ENCODE measurements at regions not wholly inside any gene's neighbourhood (a gene's known extent, or its start where the extent isn't known, plus 50 kb on each side); places are given as distances from the start of the nearest gene placed in this dataset.
"Not testable (repeated sequence)": the region's sequence is repeated elsewhere in the genome, so short reads cannot be mapped to it uniquely, and the experiment has no call there.

DNA sequence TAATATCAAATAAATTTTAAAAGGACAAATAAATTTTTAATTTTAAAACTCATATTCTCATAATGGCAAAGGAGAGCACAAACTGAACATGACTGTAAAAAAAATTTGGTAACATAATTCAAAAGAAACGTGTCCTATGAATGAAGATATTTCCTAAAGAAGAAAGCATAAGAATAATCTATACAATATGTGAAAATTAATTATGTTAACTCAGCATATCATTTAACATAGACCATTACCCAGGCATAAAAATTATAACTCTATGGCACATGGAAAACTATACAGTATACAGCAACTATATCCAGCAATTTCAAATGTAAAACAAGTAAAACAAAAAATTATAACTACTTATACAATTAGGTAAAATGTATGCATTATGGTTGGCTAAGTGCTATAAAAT, 288.1 kb downstream of the SUCLG1 start:
- H3K36me3 ChIP-seq (ENCODE audit: low read length) = no peaks in the 10 kb centered on the region
- no peak overlapping the region for H3K4me2 ChIP-seq (ENCODE audit: low read depth, low read length, poor library complexity, severe bottlenecking)
- H3K27ac ChIP-seq (ENCODE audit: low read depth, low read length) = no peak overlapping the region
- no peak overlapping the region for H3K4me3 ChIP-seq (ENCODE audit: insufficient read depth, low read length, poor library complexity, severe bottlenecking)
- H3K9ac ChIP-seq (ENCODE audit: low read length) = no peak overlapping the region
- H3K9me3 ChIP-seq (ENCODE audit: insufficient read depth, low read length) = no peaks in the 10 kb centered on the region
- H3K27me3 ChIP-seq (ENCODE audit: low read length) = no peaks in the 10 kb centered on the region
- H2AFZ ChIP-seq (ENCODE audit: low read depth, low read length, severe bottlenecking) = no peak overlapping the region
- no peaks in the 10 kb centered on the region for H3F3A ChIP-seq (ENCODE audit: insufficient read depth)
- no peak for TF ChIP-seq CTCF (IDR thresholded peaks at IDR 0.05; ENCODE audit: insufficient read depth, low read length, poor library complexity, severe bottlenecking)
- no peak for TF ChIP-seq EZH2phosphoT487 (conservative IDR thresholded peaks at IDR 0.05; ENCODE audit: low read length)
- no peaks in the 10 kb centered on the region for H3K9me2 ChIP-seq (replicated peaks; ENCODE audit: insufficient read depth, low read length)
- no peaks in the 10 kb centered on the region for H4K20me1 ChIP-seq (ENCODE audit: low read depth, low read length)
- no peaks in the 10 kb centered on the region for H3K79me2 ChIP-seq (ENCODE audit: insufficient read depth, low read length)

DNA sequence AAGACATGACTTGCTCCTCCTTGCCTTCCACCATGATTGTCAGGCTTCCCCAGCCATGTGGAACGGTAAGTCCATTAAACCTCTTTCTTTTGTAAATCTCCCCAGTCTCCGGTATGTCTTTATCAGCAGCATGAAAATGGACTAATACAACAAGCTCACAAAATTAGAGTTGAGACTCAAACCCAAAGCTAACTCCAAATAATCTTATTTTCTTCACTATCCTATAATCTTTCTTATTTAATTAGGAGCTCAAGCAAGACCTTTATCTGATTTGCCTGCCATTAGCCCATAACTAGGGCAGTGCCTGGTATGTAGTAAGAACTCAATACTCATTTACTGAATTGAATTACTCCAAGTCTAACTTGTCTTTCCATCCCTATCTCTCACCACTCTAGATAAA, 289.2 kb downstream of the SUCLG1 start:
- no peak for TF ChIP-seq CTCF (IDR thresholded peaks at IDR 0.05; ENCODE audit: insufficient read depth, low read length, poor library complexity, severe bottlenecking)
- TF ChIP-seq EZH2phosphoT487 (conservative IDR thresholded peaks at IDR 0.05; ENCODE audit: low read length) = no peak
- Histone ChIP-seq H3K4me2 (ENCODE audit: low read depth, low read length, poor library complexity, severe bottlenecking) (no peak overlapping the region), H3K9me3 (ENCODE audit: insufficient read depth, low read length) (no peaks in the 10 kb centered on the region), H2AFZ (ENCODE audit: low read depth, low read length, severe bottlenecking) (no peak overlapping the region), H3K4me3 (ENCODE audit: insufficient read depth, low read length, poor library complexity, severe bottlenecking) (no peak overlapping the region), H3F3A (ENCODE audit: insufficient read depth) (no peaks in the 10 kb centered on the region), H3K79me2 (ENCODE audit: insufficient read depth, low read length) (no peaks in the 10 kb centered on the region), H3K27ac (ENCODE audit: low read depth, low read length) (no peak overlapping the region), H3K9me2 (replicated peaks; ENCODE audit: insufficient read depth, low read length) (no peaks in the 10 kb centered on the region), H3K9ac (ENCODE audit: low read length) (no peak overlapping the region), H4K20me1 (ENCODE audit: low read depth, low read length) (no peaks in the 10 kb centered on the region), H3K36me3 (ENCODE audit: low read length) (no peaks in the 10 kb centered on the region), H3K27me3 (ENCODE audit: low read length) (no peaks in the 10 kb centered on the region)

DNA sequence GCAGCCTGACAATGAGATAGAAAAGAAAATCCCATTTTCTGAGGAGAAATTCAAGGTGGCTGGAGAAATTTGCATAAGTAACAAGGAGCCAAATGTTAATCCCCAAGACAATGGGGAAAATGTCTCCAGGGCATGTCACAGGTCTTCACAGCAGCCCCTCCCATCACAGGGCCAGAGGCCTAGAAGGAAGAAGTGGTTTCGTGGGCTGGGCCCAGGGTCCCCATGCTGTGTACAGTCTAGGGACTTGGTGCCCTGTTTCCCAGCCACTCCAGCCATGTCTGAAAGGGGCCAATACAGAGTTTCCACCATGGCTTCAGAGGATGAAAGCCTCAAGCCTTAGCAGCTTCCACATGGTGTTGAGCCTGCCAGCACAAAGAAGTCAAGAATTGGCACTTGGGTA, 290.5 kb downstream of the SUCLG1 start:
- H3K9me3 ChIP-seq (ENCODE audit: insufficient read depth, low read length); H3K79me2 ChIP-seq (ENCODE audit: insufficient read depth, low read length); H3K27me3 ChIP-seq (ENCODE audit: low read length); H3K27ac ChIP-seq (ENCODE audit: low read depth, low read length); H3K4me2 ChIP-seq (ENCODE audit: low read depth, low read length, poor library complexity, severe bottlenecking); H3F3A ChIP-seq (ENCODE audit: insufficient read depth); H3K36me3 ChIP-seq (ENCODE audit: low read length); H3K4me3 ChIP-seq (ENCODE audit: insufficient read depth, low read length, poor library complexity, severe bottlenecking); H4K20me1 ChIP-seq (ENCODE audit: low read depth, low read length); H2AFZ ChIP-seq (ENCODE audit: low read depth, low read length, severe bottlenecking); H3K9ac ChIP-seq (ENCODE audit: low read length); H3K9me2 ChIP-seq (replicated peaks; ENCODE audit: insufficient read depth, low read length): not testable (repeated sequence)

DNA sequence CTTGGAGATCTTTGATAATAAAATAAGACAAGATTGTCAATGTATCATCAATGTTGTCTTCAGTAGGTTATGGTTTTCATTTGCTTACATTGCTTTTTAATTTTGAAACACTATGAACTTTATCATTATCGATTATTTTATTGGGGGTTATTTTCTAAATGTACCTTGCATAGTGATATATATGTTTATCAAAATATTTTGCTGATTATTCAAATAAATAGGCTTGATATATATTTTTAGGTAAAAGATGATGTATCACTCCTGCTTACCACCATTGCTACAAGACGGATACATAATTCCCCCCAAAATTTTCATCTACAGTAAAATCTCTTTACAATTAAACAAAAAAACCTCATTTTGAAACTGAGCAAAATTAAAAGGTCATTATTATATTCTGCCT, 293.8 kb downstream of the SUCLG1 start:
- H3F3A ChIP-seq (ENCODE audit: insufficient read depth) = no peaks in the 10 kb centered on the region
- H3K9me3 ChIP-seq (ENCODE audit: insufficient read depth, low read length) = no peaks in the 10 kb centered on the region
- H3K9ac ChIP-seq (ENCODE audit: low read length) = no peak overlapping the region
- H3K4me2 ChIP-seq (ENCODE audit: low read depth, low read length, poor library complexity, severe bottlenecking) = no peak overlapping the region
- TF ChIP-seq EZH2phosphoT487 (conservative IDR thresholded peaks at IDR 0.05; ENCODE audit: low read length) = no peak
- no peak for TF ChIP-seq CTCF (IDR thresholded peaks at IDR 0.05; ENCODE audit: insufficient read depth, low read length, poor library complexity, severe bottlenecking)
- no peaks in the 10 kb centered on the region for H3K27me3 ChIP-seq (ENCODE audit: low read length)
- no peaks in the 10 kb centered on the region; the same call in 1 of the 2 replicates for H3K9me2 ChIP-seq (replicated peaks; ENCODE audit: insufficient read depth, low read length)
- no peak overlapping the region for H3K27ac ChIP-seq (ENCODE audit: low read depth, low read length)
- H3K79me2 ChIP-seq (ENCODE audit: insufficient read depth, low read length) = no peaks in the 10 kb centered on the region
- H2AFZ ChIP-seq (ENCODE audit: low read depth, low read length, severe bottlenecking) = no peak overlapping the region
- no peaks in the 10 kb centered on the region for H3K36me3 ChIP-seq (ENCODE audit: low read length)
- H3K4me3 ChIP-seq (ENCODE audit: insufficient read depth, low read length, poor library complexity, severe bottlenecking) = no peak overlapping the region
- H4K20me1 ChIP-seq (ENCODE audit: low read depth, low read length) = no peaks in the 10 kb centered on the region

Measured in SU-DHL-6 (cell line).